Cardiac fibroblast (primary cell): ENCODE measurements at regions not wholly inside any gene's neighbourhood (a gene's known extent, or its start where the extent isn't known, plus 50 kb on each side); places are given as distances from the start of the nearest gene placed in this dataset.

Source experiments
- DNase-seq, 2 donors: peaks; one replicate each; pipeline versions ENCODE4 v3.0.0 to v3.0.0-alpha.2; 2010; ENCODE audit warnings: low read depth in 2 of 2
- H3K4me3 ChIP-seq, 2 donors: replicated peaks in 1 of 2; 1 replicate in 1 of 2; 2 replicates in 1 of 2; pipeline ENCODE4 v1.5.1; 2011; ENCODE audit warnings: low read depth in 2 of 2, low read length in 2 of 2, mild to moderate bottlenecking in 2 of 2, moderate library complexity in 1 of 2
- TF ChIP-seq, protein P1 (sequence below): IDR thresholded peaks from one replicate; pipeline ENCODE4 v1.5.1; 2011; ENCODE audit warnings: low read depth, mild to moderate bottlenecking, low read length, inconsistent platforms

DNA sequence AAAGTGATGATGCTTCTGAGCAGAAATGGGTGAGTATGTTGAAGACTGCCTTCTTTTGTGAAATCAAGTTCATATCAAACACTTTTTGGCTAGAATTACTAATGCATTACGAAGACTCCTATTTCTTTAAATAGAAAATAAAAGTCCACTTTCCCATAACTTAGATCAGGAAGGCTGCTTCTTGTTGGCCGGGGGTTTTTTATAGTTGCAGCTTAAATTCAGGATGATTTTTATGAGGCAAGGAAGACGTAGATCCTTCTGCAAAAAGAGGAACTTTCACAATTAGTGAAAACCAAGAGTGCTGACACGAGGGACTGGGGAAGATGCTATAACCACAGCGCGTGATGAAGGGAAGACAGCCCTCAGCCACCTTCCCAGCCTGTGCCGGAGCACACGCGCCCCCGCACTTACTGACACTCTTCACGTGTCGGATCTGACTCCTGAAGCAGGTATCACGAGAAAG is 206.1 kb upstream of the PRDM1 start:
- TF ChIP-seq, protein P1, sequence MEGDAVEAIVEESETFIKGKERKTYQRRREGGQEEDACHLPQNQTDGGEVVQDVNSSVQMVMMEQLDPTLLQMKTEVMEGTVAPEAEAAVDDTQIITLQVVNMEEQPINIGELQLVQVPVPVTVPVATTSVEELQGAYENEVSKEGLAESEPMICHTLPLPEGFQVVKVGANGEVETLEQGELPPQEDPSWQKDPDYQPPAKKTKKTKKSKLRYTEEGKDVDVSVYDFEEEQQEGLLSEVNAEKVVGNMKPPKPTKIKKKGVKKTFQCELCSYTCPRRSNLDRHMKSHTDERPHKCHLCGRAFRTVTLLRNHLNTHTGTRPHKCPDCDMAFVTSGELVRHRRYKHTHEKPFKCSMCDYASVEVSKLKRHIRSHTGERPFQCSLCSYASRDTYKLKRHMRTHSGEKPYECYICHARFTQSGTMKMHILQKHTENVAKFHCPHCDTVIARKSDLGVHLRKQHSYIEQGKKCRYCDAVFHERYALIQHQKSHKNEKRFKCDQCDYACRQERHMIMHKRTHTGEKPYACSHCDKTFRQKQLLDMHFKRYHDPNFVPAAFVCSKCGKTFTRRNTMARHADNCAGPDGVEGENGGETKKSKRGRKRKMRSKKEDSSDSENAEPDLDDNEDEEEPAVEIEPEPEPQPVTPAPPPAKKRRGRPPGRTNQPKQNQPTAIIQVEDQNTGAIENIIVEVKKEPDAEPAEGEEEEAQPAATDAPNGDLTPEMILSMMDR = no peak
- no peak overlapping the region for H3K4me3 ChIP-seq
- DNase-seq = no peak

DNA sequence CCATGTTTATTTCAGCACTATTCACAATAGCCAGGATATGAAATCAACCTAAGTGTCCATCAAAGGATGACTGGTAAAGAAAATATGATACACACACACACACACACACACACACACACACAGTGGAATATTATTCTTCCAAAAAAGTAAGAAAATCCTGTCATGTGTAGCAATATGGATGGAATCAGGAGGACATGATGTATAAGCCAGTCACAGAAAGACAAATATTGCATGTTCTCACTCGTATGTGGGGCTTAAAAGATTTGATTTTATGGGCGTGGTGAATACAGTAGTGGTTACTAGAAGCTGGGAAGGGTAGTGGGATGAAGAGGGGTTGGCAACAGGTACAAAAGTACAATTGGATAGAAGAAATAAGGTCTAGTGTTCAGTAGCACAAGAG is 207.0 kb upstream of the PRDM1 start:
- no peak for DNase-seq
- H3K4me3 ChIP-seq = no peak overlapping the region
- TF ChIP-seq, protein P1 = no peak

- H3K4me3 ChIP-seq = no peak overlapping the region
- TF ChIP-seq, protein P1 = no peak
- no peak for DNase-seq
Measured at GRCh38 chr6:105875974-105876640, 210.0 kb upstream of the PRDM1 start.

DNA sequence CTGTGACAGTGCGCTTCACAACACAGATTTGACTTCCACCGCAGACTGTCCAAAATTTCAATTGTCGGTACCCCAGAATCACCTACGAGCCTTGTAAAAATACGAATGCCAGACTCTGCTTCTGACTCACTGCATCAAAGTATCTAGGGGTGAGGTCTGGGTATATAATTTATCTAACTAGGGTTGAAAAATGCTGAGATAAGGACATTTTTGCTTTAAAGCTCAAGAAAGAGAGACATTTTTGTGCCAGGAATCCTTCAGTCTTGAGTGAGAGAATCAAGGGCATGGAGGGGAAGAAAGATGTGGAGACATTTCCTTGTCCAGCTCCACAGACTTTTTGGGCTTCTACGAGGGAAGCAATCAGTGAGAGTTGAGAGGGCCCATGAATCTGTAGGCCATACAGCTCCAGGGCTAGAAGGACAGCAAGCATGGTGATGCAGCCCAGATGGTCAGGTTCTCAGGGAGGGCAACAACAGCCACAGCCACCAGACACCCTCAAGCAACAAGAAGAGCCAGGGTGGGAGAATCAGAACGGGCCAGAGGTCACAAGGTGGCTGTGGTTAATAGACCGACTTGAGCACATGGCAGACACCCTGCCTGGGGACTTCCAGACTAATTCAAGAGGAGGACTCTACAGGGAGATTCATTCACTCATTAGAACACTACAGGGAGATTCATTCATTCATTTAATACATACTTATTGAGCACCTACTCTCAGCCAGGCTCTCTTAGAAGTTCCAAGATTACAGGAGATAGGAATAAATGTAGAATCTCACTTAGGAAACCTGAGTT is 211.1 kb upstream of the PRDM1 start:
- DNase-seq = no peak
- TF ChIP-seq, protein P1 = no peak
- no peak overlapping the region for H3K4me3 ChIP-seq

- DNase-seq = no peak
- no peak overlapping the region for H3K4me3 ChIP-seq
- TF ChIP-seq, protein P1 = no peak
Measured at GRCh38 chr6:105873799-105874198, 212.3 kb upstream of the PRDM1 start.

GRCh38 chr6:105873211-105873704 is 212.9 kb upstream of the PRDM1 start:
- TF ChIP-seq, protein P1 = no peak
- DNase-seq = no peak
- no peak overlapping the region for H3K4me3 ChIP-seq
